C4-2B (cell line): ENCODE measurements at regions not wholly inside any gene's neighbourhood (a gene's known extent, or its start where the extent isn't known, plus 50 kb on each side); places are given as distances from the start of the nearest gene placed in this dataset.

ENCODE experiments used
- ZFX ChIP-seq: fragments of 450-650 bp; IDR thresholded peaks from 2 replicates; pipeline ENCODE4 v1.6.1; 2017
- TF ChIP-seq, protein P1 (sequence below): fragments of 450-650 bp; conservative IDR thresholded peaks from 2 replicates; pipeline ENCODE4 v1.5.1; 2017; ENCODE audit warnings: mild to moderate bottlenecking

DNA sequence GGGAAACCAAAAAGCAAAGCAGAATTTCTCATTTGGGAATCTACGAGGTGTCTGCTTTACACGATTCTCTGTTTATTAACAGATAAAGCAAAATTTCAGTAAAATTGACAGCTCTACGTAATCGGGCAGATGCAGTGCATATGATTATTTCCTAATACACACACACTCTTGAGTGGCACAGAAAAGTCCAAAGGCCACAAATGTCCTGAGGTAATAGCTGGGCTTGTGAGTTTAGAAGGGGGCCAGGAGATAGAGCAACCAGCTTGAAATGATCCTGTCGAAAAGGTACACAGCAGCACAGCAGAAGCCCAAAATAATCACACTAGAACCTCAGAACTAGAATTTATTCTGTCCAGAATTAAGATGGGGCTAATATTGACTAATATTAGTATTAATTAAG is 236.0 kb downstream of the FAT4 start:
- TF ChIP-seq, protein P1, sequence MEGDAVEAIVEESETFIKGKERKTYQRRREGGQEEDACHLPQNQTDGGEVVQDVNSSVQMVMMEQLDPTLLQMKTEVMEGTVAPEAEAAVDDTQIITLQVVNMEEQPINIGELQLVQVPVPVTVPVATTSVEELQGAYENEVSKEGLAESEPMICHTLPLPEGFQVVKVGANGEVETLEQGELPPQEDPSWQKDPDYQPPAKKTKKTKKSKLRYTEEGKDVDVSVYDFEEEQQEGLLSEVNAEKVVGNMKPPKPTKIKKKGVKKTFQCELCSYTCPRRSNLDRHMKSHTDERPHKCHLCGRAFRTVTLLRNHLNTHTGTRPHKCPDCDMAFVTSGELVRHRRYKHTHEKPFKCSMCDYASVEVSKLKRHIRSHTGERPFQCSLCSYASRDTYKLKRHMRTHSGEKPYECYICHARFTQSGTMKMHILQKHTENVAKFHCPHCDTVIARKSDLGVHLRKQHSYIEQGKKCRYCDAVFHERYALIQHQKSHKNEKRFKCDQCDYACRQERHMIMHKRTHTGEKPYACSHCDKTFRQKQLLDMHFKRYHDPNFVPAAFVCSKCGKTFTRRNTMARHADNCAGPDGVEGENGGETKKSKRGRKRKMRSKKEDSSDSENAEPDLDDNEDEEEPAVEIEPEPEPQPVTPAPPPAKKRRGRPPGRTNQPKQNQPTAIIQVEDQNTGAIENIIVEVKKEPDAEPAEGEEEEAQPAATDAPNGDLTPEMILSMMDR = no peak
- no peak for TF ChIP-seq ZFX
